A673 (cell line): ENCODE measurements at regions not wholly inside any gene's neighbourhood (a gene's known extent, or its start where the extent isn't known, plus 50 kb on each side); places are given as distances from the start of the nearest gene placed in this dataset.

ENCODE experiments used
- BruUV-seq: library from RNA; stranded (reverse); fragments of 400-500 nt; replicated peaks from 2 replicates; lab custom pipeline; 2021; lab: Mats Ljungman, UMichigan
- CTCF ChIA-PET: fragments of 300-600 bp; sonication (Branson Sonifier 250); formaldehyde crosslinking; loops from one replicate; lab custom pipeline; 2022; ENCODE audit warnings: antibody characterized with exemption; lab: Charles Lee
- POLR2A ChIA-PET: fragments of 300-600 bp; sonication (Branson Sonifier 250); formaldehyde crosslinking; loops from one replicate; lab custom pipeline; 2022; ENCODE audit warnings: antibody characterized with exemption; ENCODE audit not compliant: low non-redundant PET; lab: Charles Lee
- DNase-seq: peaks from one replicate; pipeline ENCODE4 v3.0.0-alpha.2; 2015; ENCODE audit warnings: low spot score
- H3K27ac ChIP-seq: fragments of 200-600 bp; sonication (generic); 2 replicates; pipeline ENCODE4 v1.5.1; 2016; ENCODE audit warnings: mixed run types, low read depth, mild to moderate bottlenecking, mixed read lengths, antibody characterized with exemption, low read length; ENCODE audit not compliant: poor library complexity, severe bottlenecking
- H3K27me3 ChIP-seq: fragments of 200-600 bp; sonication (generic); replicated peaks from 2 replicates; pipeline ENCODE4 v1.6.1; 2017; ENCODE audit warnings: mixed run types, low read depth, mild to moderate bottlenecking, mixed read lengths, antibody characterized with exemption, low read length; ENCODE audit not compliant: insufficient read depth, poor library complexity
- H3K36me3 ChIP-seq: fragments of 200-600 bp; sonication (generic); 2 replicates; pipeline ENCODE4 v1.6.1; 2016; ENCODE audit warnings: mixed run types, mild to moderate bottlenecking, mixed read lengths, antibody characterized with exemption, low read length; ENCODE audit not compliant: insufficient read depth, poor library complexity, severe bottlenecking
- H3K4me1 ChIP-seq: fragments of 200-600 bp; sonication (generic); 2 replicates; pipeline ENCODE4 v1.6.1; 2017; ENCODE audit warnings: mixed run types, mild to moderate bottlenecking, mixed read lengths, antibody characterized with exemption, low read length; ENCODE audit not compliant: insufficient read depth, poor library complexity, severe bottlenecking
- H3K4me3 ChIP-seq: fragments of 200-600 bp; sonication (generic); 2 replicates; pipeline ENCODE4 v1.5.1; 2016; ENCODE audit warnings: low read depth, mixed run types, mild to moderate bottlenecking, mixed read lengths, low read length; ENCODE audit not compliant: poor library complexity, severe bottlenecking
- H3K9me3 ChIP-seq: fragments of 200-600 bp; sonication (generic); 2 replicates; pipeline ENCODE4 v1.6.1; 2016; ENCODE audit warnings: mixed run types, low read depth, mild to moderate bottlenecking, mixed read lengths, antibody characterized with exemption, low read length; ENCODE audit not compliant: poor library complexity, severe bottlenecking
- CTCF ChIP-seq: fragments of 300-800, 200-600 bp; sonication (generic); conservative IDR thresholded peaks from 2 replicates; pipeline ENCODE4 v1.5.1; 2017; ENCODE audit warnings: low read depth, mild to moderate bottlenecking, antibody characterized with exemption, low read length, moderate library complexity, mixed read lengths
- EZH2 ChIP-seq: fragments of 200-600 bp; sonication (generic); IDR thresholded peaks from 2 replicates; pipeline ENCODE4 v1.6.1; 2017; ENCODE audit warnings: borderline replicate concordance, low read depth, mild to moderate bottlenecking, mixed read lengths, antibody characterized with exemption, low read length; ENCODE audit not compliant: poor library complexity, severe bottlenecking
- intact Hi-C: fragments of 100-400 bp; cut with micrococcal nuclease; formaldehyde crosslinking; loops from one replicate; pipeline ENCODE4 v1.10.0; 2022; ENCODE audit not compliant: unreplicated experiment

GRCh38 chr3:75140904-75141615, 523.1 kb upstream of the FRG2C start:
- no TSS peak for BruUV-seq

GRCh38 chr3:75144406-75144805, 519.7 kb upstream of the FRG2C start:
- CTCF ChIA-PET: no interaction called here
- TF ChIP-seq EZH2 (no peak), CTCF (no peak)
- POLR2A ChIA-PET: no interaction called here
- no TSS peak for BruUV-seq
- H3K27ac ChIP-seq: no peak overlapping the region
- no peaks in the 10 kb centered on the region for H3K4me1 ChIP-seq
- no peaks in the 10 kb centered on the region for H3K36me3 ChIP-seq
- H3K27me3 ChIP-seq: no peaks in the 10 kb centered on the region
- H3K4me3 ChIP-seq: no peak overlapping the region
- no peaks in the 10 kb centered on the region for H3K9me3 ChIP-seq
- intact Hi-C loops: no loop called here
- no peak for DNase-seq

More at GRCh38 chr3:75140904-75141615, 523.1 kb upstream of the FRG2C start:
- TF ChIP-seq EZH2: no peak
- TF ChIP-seq CTCF: no peak
- no peak for DNase-seq
- Histone ChIP-seq H3K27me3 (no peaks in the 10 kb centered on the region), H3K36me3 (no peaks in the 10 kb centered on the region), H3K27ac (no peak overlapping the region), H3K4me3 (no peak overlapping the region), H3K9me3 (no peaks in the 10 kb centered on the region), H3K4me1 (no peaks in the 10 kb centered on the region)
- intact Hi-C loops: no loop called here
- ChIA-PET POLR2A (interaction anchor here (0.5 kb wide), 1 partner anchor 28 kb away, joined by 17 read pairs; no protein-coding TSS in a partner anchor), CTCF (no interaction called here)

GRCh38 chr3:75171630-75172230, 492.4 kb upstream of the FRG2C start:
- H3K9me3 ChIP-seq: no peaks in the 10 kb centered on the region
- ChIA-PET POLR2A (no interaction called here), CTCF (no interaction called here)
- H3K27ac ChIP-seq: no peak overlapping the region
- no peaks in the 10 kb centered on the region for H3K27me3 ChIP-seq
- no peaks in the 10 kb centered on the region for H3K4me1 ChIP-seq
- no peak for TF ChIP-seq EZH2
- TF ChIP-seq CTCF: peak; percentile 41; the same call in 1 of the 2 replicates
- no peaks in the 10 kb centered on the region for H3K36me3 ChIP-seq
- no peak for DNase-seq
- intact Hi-C loops: loop anchor here (5.0 kb wide), 1 partner anchor 1304 kb away; no protein-coding TSS in a partner anchor
- no peak overlapping the region for H3K4me3 ChIP-seq
- no TSS peak for BruUV-seq
